Transverse colon (tissue), 4 donors: ENCODE measurements at regions not wholly inside any gene's neighbourhood (a gene's known extent, or its start where the extent isn't known, plus 50 kb on each side); places are given as distances from the start of the nearest gene placed in this dataset.

ENCODE experiments used
- CTCF ChIP-seq, 5 experiments: fragments of 200-600 bp in 3 of 5; fragments of 450-650 bp in 2 of 5; sonication (generic) in 3 of 5; IDR thresholded peaks; 1 replicate in 2 of 5; 2 replicates in 3 of 5; pipeline ENCODE4 v1.5.1; 2016 to 2017; ENCODE audit warnings: antibody characterized with exemption in 5 of 5, inconsistent platforms in 3 of 5, mild to moderate bottlenecking in 2 of 5, moderate library complexity in 1 of 5
- EP300 ChIP-seq: sonication (generic); formaldehyde crosslinking; IDR thresholded peaks from one replicate; pipeline ENCODE4 v1.6.1; 2017; ENCODE audit warnings: antibody characterized with exemption, low read depth
- POLR2A ChIP-seq: fragments of 450-650 bp; IDR thresholded peaks from one replicate; pipeline ENCODE4 v1.6.1; 2016; ENCODE audit warnings: antibody characterized with exemption, mild to moderate bottlenecking, moderate library complexity
- POLR2AphosphoS5 ChIP-seq, 3 donors: sonication (generic); formaldehyde crosslinking; IDR thresholded peaks; one replicate each; pipeline ENCODE4 v1.6.1; 2016; ENCODE audit warnings: antibody characterized with exemption in 3 of 3

GRCh38 chr13:56932104-56932503 lies 208.6 kb upstream of the PRR20A start:
- no peak for TF ChIP-seq CTCF (IDR thresholded peaks at IDR 0.05)
- no peak for TF ChIP-seq POLR2A
- no peak for TF ChIP-seq EP300
- TF ChIP-seq POLR2AphosphoS5 (IDR thresholded peaks at IDR 0.05) = no peak
